ENCODE measurements at regions not wholly inside any gene's neighbourhood (a gene's known extent, or its start where the extent isn't known, plus 50 kb on each side); places are given as distances from the start of the nearest gene placed in this dataset.

- ChIA-PET CTCF (interaction anchor here (0.5 kb wide), 1 partner anchor 693 kb away, joined by 4 read pairs; no protein-coding TSS in a partner anchor), POLR2A (no interaction called here)
Observed at GRCh38 chr2:105680357-105680756, 64.4 kb upstream of the NCK2 start.

More at GRCh38 chr2:105680357-105680756, 64.4 kb upstream of the NCK2 start:
- Histone ChIP-seq H3K4me3 (ENCODE audit: low read depth, low read length) (no peak overlapping the region), H3K9me3 (ENCODE audit: control insufficient read depth, insufficient read depth, low read depth, low read length) (no peaks in the 10 kb centered on the region), H3K27ac (ENCODE audit: extremely low read depth, low read depth, low read length) (no peak overlapping the region), H3K36me3 (ENCODE audit: control insufficient read depth in 2 of 2, insufficient read depth in 1 of 2, low read length in 2 of 2) (no peaks in the 10 kb centered on the region), H3K4me1 (ENCODE audit: control insufficient read depth, insufficient read depth, low read length) (no peaks in the 10 kb centered on the region)
- TF ChIP-seq ZNF580 (tag by site-specific recombination; IDR thresholded peaks at IDR 0.05) = no peak
- no peak for TF ChIP-seq ZBTB7A (tag by site-specific recombination; IDR thresholded peaks at IDR 0.05; ENCODE audit: low read depth)
- TF ChIP-seq ZNF488 (tag by site-specific recombination; IDR thresholded peaks at IDR 0.05) = no peak
- no peak for TF ChIP-seq ZNF302 (tag by site-specific recombination; IDR thresholded peaks at IDR 0.05; ENCODE audit: low read depth)
- no peak for TF ChIP-seq ZNF449 (tag by site-specific recombination; IDR thresholded peaks at IDR 0.05)
- no peak for TF ChIP-seq ZXDB (tag by site-specific recombination; IDR thresholded peaks at IDR 0.05)
- no peak for TF ChIP-seq PRDM6 (tag by site-specific recombination; IDR thresholded peaks at IDR 0.05)
- no peak for TF ChIP-seq BCL11A (tag by site-specific recombination; IDR thresholded peaks at IDR 0.05; ENCODE audit: low read depth)
- TF ChIP-seq ZNF398 (tag by site-specific recombination; IDR thresholded peaks at IDR 0.05) = no peak
- no peak for TF ChIP-seq OSR2 (tag by site-specific recombination; IDR thresholded peaks at IDR 0.05)
- no peak for TF ChIP-seq HIC1 (tag by site-specific recombination; IDR thresholded peaks at IDR 0.05)
- no peak for TF ChIP-seq BCL11B (tag by site-specific recombination; IDR thresholded peaks at IDR 0.05; ENCODE audit: low read depth)
- TF ChIP-seq ZNF624 (tag by site-specific recombination; IDR thresholded peaks at IDR 0.05) = no peak
- TF ChIP-seq ZNF184 (tag by site-specific recombination; IDR thresholded peaks at IDR 0.05) = no peak
- TF ChIP-seq ZNF121 (tag by site-specific recombination; IDR thresholded peaks at IDR 0.05) = no peak
- no peak for TF ChIP-seq EGR2 (tag by site-specific recombination; IDR thresholded peaks at IDR 0.05; ENCODE audit: low read depth)
- TF ChIP-seq MEIS1 (CRISPR knock-in tag; IDR thresholded peaks at IDR 0.05; ENCODE audit: borderline replicate concordance) = no peak
- TF ChIP-seq ZNF791 (tag by site-specific recombination; IDR thresholded peaks at IDR 0.05) = no peak
- TF ChIP-seq SETDB1 (IDR thresholded peaks at IDR 0.05; ENCODE audit: insufficient read length, low read length) = no peak
